ENCODE measurements at regions not wholly inside any gene's neighbourhood (a gene's known extent, or its start where the extent isn't known, plus 50 kb on each side); places are given as distances from the start of the nearest gene placed in this dataset.

DNA sequence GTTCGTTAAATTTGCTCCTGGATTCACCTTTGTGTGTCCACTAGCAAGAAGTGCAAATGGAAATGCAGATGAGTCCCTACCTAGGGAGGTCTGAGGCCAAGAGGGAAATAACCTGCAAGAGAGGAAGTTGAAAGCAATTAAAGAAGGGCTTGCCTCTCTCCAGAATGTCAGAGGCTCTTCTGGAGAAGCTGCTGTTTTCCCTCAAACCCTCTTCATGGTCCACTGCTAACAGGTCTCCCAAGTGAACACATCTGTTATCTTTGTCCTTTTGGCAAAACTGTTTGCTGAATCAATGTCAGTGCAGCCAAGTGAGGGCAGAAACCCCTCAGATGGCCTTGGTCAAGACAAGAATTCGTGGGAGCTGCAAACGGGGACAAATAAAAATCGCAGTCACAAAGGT, 177.3 kb upstream of the PLXNA2 start:
- H3K4me1 ChIP-seq (ENCODE audit: insufficient read depth): no peaks in the 10 kb centered on the region
- intact Hi-C loops (cut with DNase I): no loop called here
- no peak overlapping the region for H3K4me3 ChIP-seq
- 50 to 66% (median 55%) methylated on average over 4 of the region's 4 CpGs for WGBS, 3 donors
- no peaks in the 10 kb centered on the region for H3K27me3 ChIP-seq
- DNase-seq: no peak
- TF ChIP-seq EP300 (IDR thresholded peaks at IDR 0.05) (no peak), POLR2A (IDR thresholded peaks at IDR 0.05) (no peak)
- TF ChIP-seq, protein P1, sequence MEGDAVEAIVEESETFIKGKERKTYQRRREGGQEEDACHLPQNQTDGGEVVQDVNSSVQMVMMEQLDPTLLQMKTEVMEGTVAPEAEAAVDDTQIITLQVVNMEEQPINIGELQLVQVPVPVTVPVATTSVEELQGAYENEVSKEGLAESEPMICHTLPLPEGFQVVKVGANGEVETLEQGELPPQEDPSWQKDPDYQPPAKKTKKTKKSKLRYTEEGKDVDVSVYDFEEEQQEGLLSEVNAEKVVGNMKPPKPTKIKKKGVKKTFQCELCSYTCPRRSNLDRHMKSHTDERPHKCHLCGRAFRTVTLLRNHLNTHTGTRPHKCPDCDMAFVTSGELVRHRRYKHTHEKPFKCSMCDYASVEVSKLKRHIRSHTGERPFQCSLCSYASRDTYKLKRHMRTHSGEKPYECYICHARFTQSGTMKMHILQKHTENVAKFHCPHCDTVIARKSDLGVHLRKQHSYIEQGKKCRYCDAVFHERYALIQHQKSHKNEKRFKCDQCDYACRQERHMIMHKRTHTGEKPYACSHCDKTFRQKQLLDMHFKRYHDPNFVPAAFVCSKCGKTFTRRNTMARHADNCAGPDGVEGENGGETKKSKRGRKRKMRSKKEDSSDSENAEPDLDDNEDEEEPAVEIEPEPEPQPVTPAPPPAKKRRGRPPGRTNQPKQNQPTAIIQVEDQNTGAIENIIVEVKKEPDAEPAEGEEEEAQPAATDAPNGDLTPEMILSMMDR (IDR thresholded peaks at IDR 0.05): no peak
- no peak overlapping the region for H3K27ac ChIP-seq
- H3K9me3 ChIP-seq: no peaks in the 10 kb centered on the region
- no peaks in the 10 kb centered on the region for H3K36me3 ChIP-seq

DNA sequence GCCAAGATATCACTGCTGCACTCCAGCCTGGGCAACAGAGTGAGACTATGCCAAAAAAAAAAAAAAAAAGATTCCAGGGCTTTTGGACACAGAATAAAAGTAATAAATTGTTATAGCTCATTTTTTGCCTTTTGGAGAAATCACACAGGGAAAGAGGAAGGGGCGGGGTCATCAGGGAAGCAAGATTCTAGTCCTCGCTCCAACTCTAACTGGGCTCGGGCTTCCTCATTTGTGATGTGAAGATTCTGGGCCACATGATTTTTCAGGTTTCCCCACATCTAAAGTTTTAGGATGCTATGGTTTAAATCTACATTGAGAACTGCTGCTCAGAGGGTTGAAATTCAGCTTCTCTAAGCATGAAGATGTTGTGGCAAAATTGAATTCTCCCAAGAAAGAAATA, 179.3 kb upstream of the PLXNA2 start:
- TF ChIP-seq, protein P1 (IDR thresholded peaks at IDR 0.05): no peak
- no peak for DNase-seq
- intact Hi-C loops (cut with DNase I): no loop called here
- Histone ChIP-seq H3K27ac (no peak overlapping the region), H3K4me3 (no peak overlapping the region), H3K4me1 (ENCODE audit: insufficient read depth) (no peaks in the 10 kb centered on the region), H3K36me3 (no peaks in the 10 kb centered on the region), H3K27me3 (no peaks in the 10 kb centered on the region), H3K9me3 (no peaks in the 10 kb centered on the region)
- WGBS, 3 donors: 69 to 73% (median 71%) methylated on average over 3 of the region's 3 CpGs

DNA sequence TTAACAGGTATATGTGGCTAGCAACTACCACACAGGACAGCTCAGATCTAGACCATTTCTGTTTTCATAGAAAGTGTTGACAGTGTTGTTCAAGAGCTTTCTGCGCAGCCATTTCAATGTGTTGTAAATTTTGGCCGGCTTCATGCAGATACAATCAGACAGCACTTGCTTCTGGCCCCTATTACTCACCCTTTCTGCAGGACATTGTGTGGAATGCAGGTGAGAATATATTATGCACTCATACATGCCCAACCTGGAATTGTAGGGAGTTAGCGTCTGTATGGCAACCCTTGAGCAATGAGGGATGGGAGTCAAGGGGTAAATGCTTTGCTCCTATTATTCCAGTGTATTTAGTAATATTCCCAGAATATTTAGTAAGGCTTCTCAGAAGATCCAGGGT, 180.9 kb upstream of the PLXNA2 start:
- TF ChIP-seq, protein P1 (IDR thresholded peaks at IDR 0.05): no peak
- no peak for TF ChIP-seq POLR2A (IDR thresholded peaks at IDR 0.05)
- no peak for TF ChIP-seq EP300 (IDR thresholded peaks at IDR 0.05)
- intact Hi-C loops (cut with DNase I): no loop called here
- 79 to 89% (median 87%) methylated on average over 3 of the region's 3 CpGs for WGBS, 3 donors

DNA sequence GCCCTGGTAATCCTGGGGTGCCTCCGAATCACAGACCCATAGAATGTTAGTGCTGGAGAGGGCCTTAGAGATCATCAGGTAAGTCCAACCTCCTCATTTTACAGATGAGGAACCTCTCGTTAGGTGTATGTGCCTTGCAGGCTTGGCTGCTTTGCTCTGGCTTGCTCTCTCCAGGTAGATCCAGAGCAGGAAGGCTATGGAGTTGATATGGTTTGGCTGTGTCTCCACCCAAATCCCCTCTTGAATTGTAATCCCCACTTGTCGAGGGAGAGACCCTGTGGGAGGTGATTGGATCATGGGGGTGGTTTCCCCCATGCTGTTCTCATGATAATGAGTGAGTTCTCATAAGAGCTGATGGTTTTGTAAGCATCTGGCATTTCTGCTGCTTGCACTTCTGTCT, 186.0 kb upstream of the PLXNA2 start:
- DNase-seq: no peak
- no peak overlapping the region for H3K4me3 ChIP-seq
- intact Hi-C loops (cut with DNase I): no loop called here
- no peak for TF ChIP-seq EP300 (IDR thresholded peaks at IDR 0.05)
- TF ChIP-seq, protein P1 (IDR thresholded peaks at IDR 0.05): no peak
- no peak for TF ChIP-seq POLR2A (IDR thresholded peaks at IDR 0.05)
- H3K27ac ChIP-seq: no peak overlapping the region
- no peaks in the 10 kb centered on the region for H3K27me3 ChIP-seq
- no peaks in the 10 kb centered on the region for H3K4me1 ChIP-seq (ENCODE audit: insufficient read depth)
- no peaks in the 10 kb centered on the region for H3K36me3 ChIP-seq
- 70 to 83% (median 82%) methylated on average over 3 of the region's 3 CpGs for WGBS, 3 donors
- H3K9me3 ChIP-seq: no peaks in the 10 kb centered on the region

More for the DNA sequence above, 180.9 kb upstream of the PLXNA2 start:
- H3K27ac ChIP-seq: no peak overlapping the region
- no peaks in the 10 kb centered on the region for H3K4me1 ChIP-seq (ENCODE audit: insufficient read depth)
- no peaks in the 10 kb centered on the region for H3K9me3 ChIP-seq
- H3K27me3 ChIP-seq: no peaks in the 10 kb centered on the region
- H3K36me3 ChIP-seq: no peaks in the 10 kb centered on the region
- H3K4me3 ChIP-seq: no peak overlapping the region
- DNase-seq: no peak

DNA sequence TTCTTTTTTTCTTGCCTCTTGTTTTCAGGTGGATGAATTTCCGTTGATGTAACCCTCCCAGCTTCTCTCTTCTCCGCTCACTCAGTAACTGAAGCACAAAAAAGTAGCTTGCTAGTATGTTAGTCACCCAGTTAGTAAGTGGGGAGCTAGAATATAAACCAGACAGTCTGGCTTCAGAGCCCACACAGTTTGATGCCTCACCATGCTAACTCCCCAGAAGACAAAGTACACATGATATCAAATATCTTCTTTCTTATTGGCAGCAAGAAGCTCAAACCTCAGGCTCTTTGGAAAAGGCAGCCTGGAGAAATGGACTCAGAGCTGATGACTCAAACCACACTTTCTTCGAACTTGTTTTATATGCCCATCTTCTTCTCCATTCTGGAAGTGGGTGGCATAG, 187.5 kb upstream of the PLXNA2 start:
- TF ChIP-seq EP300 (IDR thresholded peaks at IDR 0.05) (no peak), POLR2A (IDR thresholded peaks at IDR 0.05) (no peak)
- TF ChIP-seq, protein P1 (IDR thresholded peaks at IDR 0.05): no peak
- no peaks in the 10 kb centered on the region for H3K4me1 ChIP-seq (ENCODE audit: insufficient read depth)
- H3K4me3 ChIP-seq: no peak overlapping the region
- no peaks in the 10 kb centered on the region for H3K27me3 ChIP-seq
- WGBS, 3 donors: 76 to 83% (median 78%) methylated on average over 3 of the region's 3 CpGs
- no peak for DNase-seq
- no peak overlapping the region for H3K27ac ChIP-seq
- intact Hi-C loops (cut with DNase I): no loop called here
- H3K36me3 ChIP-seq: no peaks in the 10 kb centered on the region
- H3K9me3 ChIP-seq: no peaks in the 10 kb centered on the region
